WTC11 (cell line): ENCODE measurements at regions not wholly inside any gene's neighbourhood (a gene's known extent, or its start where the extent isn't known, plus 50 kb on each side); places are given as distances from the start of the nearest gene placed in this dataset.

Source experiments
- ATAC-seq: fragments of 200-7000 bp; cut with Tn5 transposase; 2 replicates; pipeline ENCODE4 v1.10.0; 2021; ENCODE audit warnings: mild to moderate bottlenecking, moderate library complexity
- CTCF ChIA-PET: fragments of 300-600 bp; sonication (Branson Sonifier 250); formaldehyde crosslinking; loops from one replicate; lab custom pipeline; 2021; ENCODE audit warnings: antibody characterized with exemption; lab: Charles Lee
- POLR2A ChIA-PET: fragments of 350-600 bp; sonication (Branson Sonifier 250); formaldehyde crosslinking; loops from one replicate; lab custom pipeline; 2021; ENCODE audit warnings: antibody characterized with exemption; lab: Charles Lee
- DNase-seq: peaks from one replicate; pipeline ENCODE4 v3.0.0; 2021; ENCODE audit warnings: low spot score
- H3K27ac Mint-ChIP-seq: 2 replicates; pipeline ENCODE4 v1.8.0; 2021; ENCODE audit warnings: mixed read lengths
- H3K27me3 Mint-ChIP-seq: 2 replicates; pipeline ENCODE4 v1.8.0; 2021; ENCODE audit warnings: low read depth, mild to moderate bottlenecking, moderate library complexity, mixed read lengths
- H3K36me3 Mint-ChIP-seq: 2 replicates; pipeline ENCODE4 v1.8.0; 2021; ENCODE audit warnings: mixed read lengths
- H3K4me1 Mint-ChIP-seq: 2 replicates; pipeline ENCODE4 v1.8.0; 2022; ENCODE audit warnings: mixed read lengths
- H3K4me3 Mint-ChIP-seq: 2 replicates; pipeline ENCODE4 v1.8.0; 2021; ENCODE audit warnings: mild to moderate bottlenecking, moderate library complexity, mixed read lengths
- H3K9me3 Mint-ChIP-seq: 2 replicates; pipeline ENCODE4 v1.8.0; 2021; ENCODE audit warnings: mixed read lengths
- ATF1 ChIP-seq: sonication (generic); formaldehyde crosslinking; IDR thresholded peaks from 2 replicates; pipeline ENCODE4 v1.8.1; 2023; ENCODE audit warnings: mild to moderate bottlenecking, moderate library complexity, missing genetic modification reagents
- ATF3 ChIP-seq: sonication (generic); formaldehyde crosslinking; conservative IDR thresholded peaks from 2 replicates; pipeline ENCODE4 v1.8.1; 2022; ENCODE audit warnings: mild to moderate bottlenecking, missing genetic modification reagents
- CREM ChIP-seq: sonication (generic); formaldehyde crosslinking; IDR thresholded peaks from 2 replicates; pipeline ENCODE4 v1.8.1; 2022; ENCODE audit warnings: mild to moderate bottlenecking, missing genetic modification reagents, moderate library complexity
- ERG ChIP-seq: fragments of 250-450 bp; sonication (Bioruptor Pico); IDR thresholded peaks from 2 replicates; pipeline ENCODE4 v1.8.0; 2021; ENCODE audit warnings: mild to moderate bottlenecking
- FOXJ3 ChIP-seq: sonication (generic); formaldehyde crosslinking; IDR thresholded peaks from 2 replicates; pipeline ENCODE4 v1.9.0; 2021; ENCODE audit warnings: missing genetic modification reagents, mild to moderate bottlenecking, borderline replicate concordance
- GRHL2 ChIP-seq: fragments of 250-450 bp; sonication (Bioruptor Pico); IDR thresholded peaks from 2 replicates; pipeline ENCODE4 v1.8.0; 2022; ENCODE audit warnings: mild to moderate bottlenecking, moderate library complexity; ENCODE audit not compliant: insufficient replicate concordance, severe bottlenecking
- HMGA2 ChIP-seq: fragments of 250-450 bp; sonication (Bioruptor Pico); IDR thresholded peaks from 2 replicates; pipeline ENCODE4 v1.4.0; 2021; ENCODE audit warnings: mild to moderate bottlenecking, moderate library complexity
- IRF1 ChIP-seq: sonication (generic); formaldehyde crosslinking; IDR thresholded peaks from 2 replicates; pipeline ENCODE4 v1.8.0; 2023; ENCODE audit warnings: missing genetic modification reagents
- NR1H2 ChIP-seq: sonication (generic); formaldehyde crosslinking; IDR thresholded peaks from 2 replicates; pipeline ENCODE4 v1.9.0; 2021; ENCODE audit warnings: mild to moderate bottlenecking, moderate library complexity, missing genetic modification reagents
- RELA ChIP-seq: sonication (generic); formaldehyde crosslinking; IDR thresholded peaks from 2 replicates; pipeline ENCODE4 v1.8.1; 2022; ENCODE audit warnings: missing genetic modification reagents, mild to moderate bottlenecking, borderline replicate concordance
- SMAD4 ChIP-seq: sonication (generic); formaldehyde crosslinking; IDR thresholded peaks from 2 replicates; pipeline ENCODE4 v1.8.0; 2022; ENCODE audit warnings: mild to moderate bottlenecking, missing genetic modification reagents
- STAT6 ChIP-seq: sonication (generic); formaldehyde crosslinking; conservative IDR thresholded peaks from 2 replicates; pipeline ENCODE4 v1.8.1; 2023; ENCODE audit warnings: mild to moderate bottlenecking, low read depth, missing genetic modification reagents, moderate library complexity
- TP53 ChIP-seq: sonication (generic); formaldehyde crosslinking; IDR thresholded peaks from 2 replicates; pipeline ENCODE4 v1.8.1; 2023; ENCODE audit warnings: mild to moderate bottlenecking, missing genetic modification reagents
- ZBTB43 ChIP-seq: sonication (generic); formaldehyde crosslinking; IDR thresholded peaks from 2 replicates; pipeline ENCODE4 v1.8.1; 2023; ENCODE audit warnings: mild to moderate bottlenecking, missing genetic modification reagents
- ZMAT4 ChIP-seq: fragments of 250-450 bp; sonication (Bioruptor Pico); IDR thresholded peaks from 2 replicates; pipeline ENCODE4 v1.9.0; 2021; ENCODE audit warnings: mild to moderate bottlenecking
- ZNF138 ChIP-seq: sonication (generic); formaldehyde crosslinking; conservative IDR thresholded peaks from 2 replicates; pipeline ENCODE4 v1.8.1; 2022; ENCODE audit warnings: mild to moderate bottlenecking, moderate library complexity, missing genetic modification reagents
- ZNF219 ChIP-seq: sonication (generic); formaldehyde crosslinking; IDR thresholded peaks from 2 replicates; pipeline ENCODE4 v1.8.0; 2023; ENCODE audit warnings: missing genetic modification reagents, mild to moderate bottlenecking, borderline replicate concordance
- ZNF281 ChIP-seq: sonication (generic); formaldehyde crosslinking; IDR thresholded peaks from 2 replicates; pipeline ENCODE4 v1.8.0; 2023; ENCODE audit warnings: mild to moderate bottlenecking, missing genetic modification reagents
- ZNF416 ChIP-seq: fragments of 250-450 bp; sonication (Bioruptor Pico); IDR thresholded peaks from 2 replicates; pipeline ENCODE4 v1.9.0; 2021; ENCODE audit warnings: mild to moderate bottlenecking, inconsistent platforms
- ZNF423 ChIP-seq: fragments of 250-450 bp; sonication (Bioruptor Pico); IDR thresholded peaks from 2 replicates; pipeline ENCODE4 v2.1.2; 2022; ENCODE audit warnings: mild to moderate bottlenecking, moderate library complexity
- ZNF425 ChIP-seq: fragments of 250-450 bp; sonication (Bioruptor Pico); conservative IDR thresholded peaks from 2 replicates; pipeline ENCODE4 v1.9.0; 2021; ENCODE audit warnings: mild to moderate bottlenecking
- ZNF512 ChIP-seq: sonication (generic); formaldehyde crosslinking; IDR thresholded peaks from 2 replicates; pipeline ENCODE4 v1.8.1; 2022; ENCODE audit warnings: missing genetic modification reagents, borderline replicate concordance
- ZNF671 ChIP-seq: fragments of 250-450 bp; sonication (Bioruptor Pico); IDR thresholded peaks from 2 replicates; pipeline ENCODE4 v1.8.0; 2021; ENCODE audit warnings: mild to moderate bottlenecking

GRCh38 chr7:432256-432655 lies 87.4 kb downstream of the PDGFA start (continued):
- TF ChIP-seq ZMAT4 (CRISPR knock-in tag) = no peak
- TF ChIP-seq STAT6 (CRISPR knock-in tag) = no peak
- no peak for TF ChIP-seq RELA
- TF ChIP-seq ATF1 = no peak
- no peak for TF ChIP-seq NR1H2 (CRISPR knock-in tag)
- TF ChIP-seq SMAD4 = no peak
- TF ChIP-seq CREM (CRISPR knock-in tag) = no peak
- no peak for TF ChIP-seq ZNF219 (CRISPR knock-in tag)
- TF ChIP-seq IRF1 (CRISPR knock-in tag) = no peak
- TF ChIP-seq ZNF138 (CRISPR knock-in tag) = no peak
- no peak for TF ChIP-seq TP53

GRCh38 chr7:432933-433332 lies 86.7 kb downstream of the PDGFA start:
- no peak for DNase-seq
- peaks cover 18% of the 10 kb centered on the region for H3K4me1 Mint-ChIP-seq
- H3K27ac Mint-ChIP-seq = no peak overlapping the region
- POLR2A ChIA-PET = interaction anchor here (0.6 kb wide), 1 partner anchor 60 kb away, joined by 3 read pairs; no protein-coding TSS in a partner anchor
- ATAC-seq = no peak
- CTCF ChIA-PET = no interaction called here
- no peaks in the 10 kb centered on the region for H3K27me3 Mint-ChIP-seq
- no peak overlapping the region for H3K4me3 Mint-ChIP-seq
- no peaks in the 10 kb centered on the region for H3K36me3 Mint-ChIP-seq
- TF ChIP-seq ZNF281 (CRISPR knock-in tag) (no peak), ZNF423 (no peak), ZNF416 (CRISPR knock-in tag) (no peak), GRHL2 (no peak), ZNF512 (CRISPR knock-in tag) (no peak), ZBTB43 (CRISPR knock-in tag) (no peak), ZNF425 (CRISPR knock-in tag) (no peak), ZNF671 (CRISPR knock-in tag) (no peak), HMGA2 (CRISPR knock-in tag) (no peak), ERG (CRISPR knock-in tag) (no peak), ATF3 (CRISPR knock-in tag) (no peak), FOXJ3 (CRISPR knock-in tag) (no peak), CREM (CRISPR knock-in tag) (no peak)
- TF ChIP-seq, all 79 proteins: peak for 0
- no peaks in the 10 kb centered on the region for H3K9me3 Mint-ChIP-seq
